ENCODE measurements at regions not wholly inside any gene's neighbourhood (a gene's known extent, or its start where the extent isn't known, plus 50 kb on each side); places are given as distances from the start of the nearest gene placed in this dataset.

DNA sequence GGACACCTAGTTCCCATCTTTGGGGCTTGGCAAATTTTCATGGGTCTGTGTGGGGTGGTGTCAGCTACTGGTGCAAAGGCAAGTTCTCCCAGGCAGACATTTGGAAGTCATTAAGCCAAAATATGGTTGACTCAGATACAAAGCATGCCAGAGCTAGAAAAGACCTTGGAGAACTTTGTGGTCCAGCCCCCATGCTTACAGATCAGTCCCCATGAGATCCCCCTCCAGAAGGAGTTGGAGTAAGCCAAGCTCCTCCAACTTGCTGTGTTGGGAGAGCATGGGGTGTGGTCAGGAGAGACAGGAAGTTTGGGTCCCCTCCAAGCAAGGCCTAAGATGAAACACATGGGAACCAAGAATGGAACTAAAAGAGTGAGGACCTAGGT lies 224.5 kb downstream of the CYP26B1 start:
- Histone ChIP-seq H3K27me3 (ENCODE audit: control insufficient read depth in 1 of 2, insufficient read depth in 2 of 2, low read length in 2 of 2) (peaks cover 5 to 38% of the 10 kb centered on the region in 2 experiments; a peak in 4 of 5 replicates), H3K79me2 (ENCODE audit: insufficient read depth, low read length) (no peaks in the 10 kb centered on the region), H3K27ac (ENCODE audit: extremely low read length, insufficient read depth, low read length) (no peak overlapping the region), H4K20me1 (ENCODE audit: insufficient read depth, low read length) (peaks cover 2% of the 10 kb centered on the region; the same call in 1 of the 2 replicates), H3K4me3 (replicated peaks in 1 of 3; ENCODE audit: insufficient read depth in 1 of 3, low read depth in 2 of 3, low read length in 3 of 3) (no peak overlapping the region), H3K36me3 (replicated peaks in 1 of 2; ENCODE audit: control insufficient read depth in 1 of 2, insufficient read depth in 2 of 2, low read length in 2 of 2) (no peaks in the 10 kb centered on the region), H2AFZ (ENCODE audit: low read length) (no peak overlapping the region), H3K4me1 (ENCODE audit: insufficient read depth, low read length) (no peaks in the 10 kb centered on the region), H3K9ac (ENCODE audit: insufficient read depth, low read depth, low read length) (no peak overlapping the region), H3K4me2 (ENCODE audit: low read depth, low read length) (no peak overlapping the region), H3K9me3 (ENCODE audit: low read length) (no peaks in the 10 kb centered on the region)
- ChIA-PET CTCF (ENCODE audit: low intra/inter-chr PET ratio, low total read pairs) (interaction anchor here (1.3 to 2.8 kb wide), 7 partner anchors 182 to 823 kb away, joined by 3 to 56 read pairs (median 8); no protein-coding TSS in a partner anchor), POLR2A (interaction anchor here (1.9 kb wide), 1 partner anchor 227 kb away, joined by 9 read pairs; no protein-coding TSS in a partner anchor)
- BruUV-seq (replicated peaks): no TSS peak
- ATAC-seq (no peak), FAIRE-seq (no peak), DNase-seq (ENCODE audit: low spot score) (no peak)
- intact Hi-C loops (cut with micrococcal nuclease; ENCODE audit: unreplicated experiment): loop anchor here (5.0 kb wide), 1 partner anchor 376 kb away; no protein-coding TSS in a partner anchor
- in situ Hi-C loops (cut with HindIII; ENCODE audit: extremely low pct_ligation_motif_present, low pct_unique_long_range_greater_than_20kb): loop anchor here (10.0 kb wide), 1 partner anchor 652 kb away; no protein-coding TSS in a partner anchor
- TF ChIP-seq RCOR2 (CRISPR knock-in tag; IDR thresholded peaks at IDR 0.05) (no peak), STAG1 (CRISPR knock-in tag; IDR thresholded peaks at IDR 0.05) (no peak), ZNF549 (CRISPR knock-in tag; IDR thresholded peaks at IDR 0.05) (no peak), ZNF44 (CRISPR knock-in tag; IDR thresholded peaks at IDR 0.05) (no peak), HDAC6 (IDR thresholded peaks at IDR 0.05; ENCODE audit: low read depth, low read length) (no peak), HNRNPH1 (optimal IDR thresholded peaks at IDR 0.05; ENCODE audit: low read depth, low read length) (no peak), RXRB (CRISPR knock-in tag; IDR thresholded peaks at IDR 0.05; ENCODE audit: borderline replicate concordance) (no peak)
- TF ChIP-seq, protein P1, sequence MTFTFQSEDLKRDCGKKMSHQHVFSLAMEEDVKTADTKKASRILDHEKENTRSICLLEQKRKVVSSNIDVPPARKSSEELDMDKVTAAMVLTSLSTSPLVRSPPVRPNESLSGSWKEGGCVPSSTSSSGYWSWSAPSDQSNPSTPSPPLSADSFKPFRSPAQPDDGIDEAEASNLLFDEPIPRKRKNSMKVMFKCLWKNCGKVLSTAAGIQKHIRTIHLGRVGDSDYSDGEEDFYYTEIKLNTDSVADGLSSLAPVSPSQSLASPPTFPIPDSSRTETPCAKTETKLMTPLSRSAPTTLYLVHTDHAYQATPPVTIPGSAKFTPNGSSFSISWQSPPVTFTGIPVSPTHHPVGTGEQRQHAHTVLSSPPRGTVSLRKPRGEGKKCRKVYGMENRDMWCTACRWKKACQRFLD (CRISPR knock-in tag; IDR thresholded peaks at IDR 0.05; ENCODE audit: borderline replicate concordance): no peak

Data from HepG2 (cell line).